Mesendoderm (in vitro differentiated cells): ENCODE measurements at regions not wholly inside any gene's neighbourhood (a gene's known extent, or its start where the extent isn't known, plus 50 kb on each side); places are given as distances from the start of the nearest gene placed in this dataset.

Source experiments
- DNase-seq: peaks from one replicate; pipeline ENCODE4 v3.0.0; 2013
- H2AK5ac ChIP-seq: 2 replicates; pipeline ENCODE4 v1.6.1; 2013; ENCODE audit warnings: low read length, inconsistent platforms
- H2BK120ac ChIP-seq: 2 replicates; pipeline ENCODE4 v1.6.1; 2013; ENCODE audit warnings: low read depth, mild to moderate bottlenecking, low read length, moderate library complexity, mixed read lengths
- H2BK15ac ChIP-seq: replicated peaks from 2 replicates; pipeline ENCODE4 v1.6.1; 2013; ENCODE audit warnings: low read depth, mild to moderate bottlenecking, moderate library complexity
- H2BK5ac ChIP-seq: 2 replicates; pipeline ENCODE4 v1.6.1; 2013; ENCODE audit warnings: low read length, inconsistent platforms
- H3K18ac ChIP-seq: 2 replicates; pipeline ENCODE4 v1.6.1; 2013; ENCODE audit warnings: mild to moderate bottlenecking, low read length, mixed read lengths
- H3K23ac ChIP-seq: one replicate; pipeline ENCODE4 v1.6.1; 2013; ENCODE audit warnings: low read length
- H3K27ac ChIP-seq: 2 replicates; pipeline ENCODE4 v1.5.1; 2013; ENCODE audit warnings: low read depth, mild to moderate bottlenecking, inconsistent platforms, low read length, moderate library complexity
- H3K27me3 ChIP-seq: 2 replicates; pipeline ENCODE4 v1.6.1; 2013; ENCODE audit warnings: low read length, control low read depth, mild to moderate bottlenecking, inconsistent platforms; ENCODE audit not compliant: insufficient read depth, poor library complexity
- H3K36me3 ChIP-seq: 2 replicates; pipeline ENCODE4 v1.6.1; 2013; ENCODE audit warnings: low read length, inconsistent platforms; ENCODE audit not compliant: control insufficient read depth, insufficient read depth
- H3K4ac ChIP-seq: one replicate; pipeline ENCODE4 v1.6.1; 2013; ENCODE audit warnings: low read depth, mild to moderate bottlenecking, low read length, moderate library complexity
- H3K4me1 ChIP-seq: 2 replicates; pipeline ENCODE4 v1.6.1; 2013; ENCODE audit warnings: low read depth, low read length, inconsistent platforms; ENCODE audit not compliant: control insufficient read depth
- H3K4me2 ChIP-seq: 2 replicates; pipeline ENCODE4 v1.6.1; 2013; ENCODE audit warnings: low read length
- H3K4me3 ChIP-seq: 2 replicates; pipeline ENCODE4 v1.5.1; 2013; ENCODE audit warnings: mild to moderate bottlenecking, low read length
- H3K56ac ChIP-seq: one replicate; pipeline ENCODE4 v1.6.1; 2013; ENCODE audit warnings: low read length
- H3K79me1 ChIP-seq: 2 replicates; pipeline ENCODE4 v1.6.1; 2013; ENCODE audit warnings: low read length, inconsistent platforms
- H3K79me2 ChIP-seq: 2 replicates; pipeline ENCODE4 v1.6.1; 2013; ENCODE audit warnings: mild to moderate bottlenecking, low read length; ENCODE audit not compliant: control insufficient read depth, insufficient read depth
- H3K9ac ChIP-seq: 2 replicates; pipeline ENCODE4 v1.6.1; 2013; ENCODE audit warnings: low read length, inconsistent platforms
- H4K5ac ChIP-seq: one replicate; pipeline ENCODE4 v1.6.1; 2013; ENCODE audit warnings: low read length
- H4K8ac ChIP-seq: one replicate; pipeline ENCODE4 v1.6.1; 2013; ENCODE audit warnings: low read depth, mild to moderate bottlenecking, control low read depth, low read length, moderate library complexity
- WGBS: extraction: QIAGEN DNeasy Blood & Tissue Kit; methylation state at CpG from one replicate; pipeline ENCODE4 v1.1.7; 2013; ENCODE audit warnings: low lambda C conversion rate, missing lambda C conversion rate; ENCODE audit not compliant: insufficient coverage; ENCODE audit errors: extremely low coverage; 5-methylcytosine and 5-hydroxymethylcytosine counted together

- Histone ChIP-seq H2BK5ac (no peak overlapping the region), H3K36me3 (no peaks in the 10 kb centered on the region), H3K79me2 (peaks cover 13% of the 10 kb centered on the region), H3K4me1 (no peaks in the 10 kb centered on the region), H3K4me2 (no peak overlapping the region), H2BK120ac (no peak overlapping the region), H4K8ac (no peak overlapping the region), H2AK5ac (no peak overlapping the region), H3K79me1 (peaks cover 7% of the 10 kb centered on the region), H3K27me3 (no peaks in the 10 kb centered on the region), H4K5ac (no peak overlapping the region), H3K56ac (no peak overlapping the region), H3K23ac (no peak overlapping the region), H3K9ac (no peak overlapping the region), H3K4me3 (no peak overlapping the region), H2BK15ac (no peak overlapping the region), H3K4ac (no peak overlapping the region), H3K27ac (no peak overlapping the region), H3K18ac (no peak overlapping the region)
- no peak for DNase-seq
- WGBS: no CpG with 5 or more reads among the region's 2 CpGs
Observed at GRCh38 chr14:71394386-71394785, 487.1 kb downstream of the PCNX1 start.

- Histone ChIP-seq H3K9ac (no peak overlapping the region), H3K27me3 (no peaks in the 10 kb centered on the region), H3K4me3 (no peak overlapping the region), H3K4me1 (no peaks in the 10 kb centered on the region), H3K79me1 (peaks cover 10% of the 10 kb centered on the region), H4K5ac (no peak overlapping the region), H4K8ac (no peak overlapping the region), H3K4ac (no peak overlapping the region), H2AK5ac (no peak overlapping the region), H3K56ac (no peak overlapping the region), H2BK5ac (no peak overlapping the region), H2BK15ac (no peak overlapping the region), H3K23ac (no peak overlapping the region), H3K4me2 (no peak overlapping the region), H3K79me2 (peaks cover 15% of the 10 kb centered on the region), H2BK120ac (no peak overlapping the region), H3K36me3 (no peaks in the 10 kb centered on the region), H3K27ac (no peak overlapping the region), H3K18ac (no peak overlapping the region)
- DNase-seq: no peak
- WGBS: no CpG with 5 or more reads among the region's 5 CpGs
Observed at GRCh38 chr14:71395151-71395604, 487.9 kb downstream of the PCNX1 start.

GRCh38 chr14:71395636-71396035, 488.4 kb downstream of the PCNX1 start:
- Histone ChIP-seq H3K4ac (no peak overlapping the region), H3K36me3 (no peaks in the 10 kb centered on the region), H3K9ac (no peak overlapping the region), H2BK120ac (no peak overlapping the region), H3K4me2 (no peak overlapping the region), H3K79me1 (peaks cover 10% of the 10 kb centered on the region), H4K8ac (no peak overlapping the region), H2BK5ac (no peak overlapping the region), H3K79me2 (peaks cover 15% of the 10 kb centered on the region), H3K27ac (no peak overlapping the region), H3K23ac (no peak overlapping the region), H3K4me1 (no peaks in the 10 kb centered on the region), H2AK5ac (no peak overlapping the region), H3K56ac (no peak overlapping the region), H3K27me3 (no peaks in the 10 kb centered on the region), H3K18ac (no peak overlapping the region), H3K4me3 (no peak overlapping the region), H4K5ac (no peak overlapping the region), H2BK15ac (no peak overlapping the region)
- no CpG with 5 or more reads among the region's 2 CpGs for WGBS
- no peak for DNase-seq

GRCh38 chr14:71396050-71396677, 488.9 kb downstream of the PCNX1 start:
- no peak overlapping the region for H2AK5ac ChIP-seq

GRCh38 chr14:71397371-71397770, 490.1 kb downstream of the PCNX1 start:
- Histone ChIP-seq H4K5ac (no peak overlapping the region), H2BK15ac (no peak overlapping the region), H3K4me3 (no peak overlapping the region), H3K4me1 (no peaks in the 10 kb centered on the region), H3K36me3 (no peaks in the 10 kb centered on the region), H4K8ac (no peak overlapping the region), H3K79me1 (peaks cover 10% of the 10 kb centered on the region), H2AK5ac (no peak overlapping the region), H3K4ac (no peak overlapping the region), H3K4me2 (no peak overlapping the region), H2BK5ac (no peak overlapping the region), H3K56ac (no peak overlapping the region), H3K23ac (no peak overlapping the region), H3K18ac (no peak overlapping the region), H3K79me2 (peaks cover 15% of the 10 kb centered on the region), H2BK120ac (no peak overlapping the region), H3K9ac (no peak overlapping the region), H3K27ac (no peak overlapping the region), H3K27me3 (no peaks in the 10 kb centered on the region)
- DNase-seq: no peak

More at GRCh38 chr14:71396050-71396677, 488.9 kb downstream of the PCNX1 start:
- no CpG with 5 or more reads among the region's 3 CpGs for WGBS
- DNase-seq: no peak
- no peak overlapping the region for H3K4me3 ChIP-seq
- no peak overlapping the region for H3K56ac ChIP-seq
- no peak overlapping the region for H3K27ac ChIP-seq
- no peak overlapping the region for H3K23ac ChIP-seq
- H4K5ac ChIP-seq: no peak overlapping the region
- peaks cover 10% of the 10 kb centered on the region for H3K79me1 ChIP-seq
- no peak overlapping the region for H4K8ac ChIP-seq
- no peak overlapping the region for H3K4ac ChIP-seq
- peaks cover 15% of the 10 kb centered on the region for H3K79me2 ChIP-seq
- no peak overlapping the region for H2BK15ac ChIP-seq
- no peak overlapping the region for H3K9ac ChIP-seq
- H3K18ac ChIP-seq: no peak overlapping the region
- H2BK120ac ChIP-seq: no peak overlapping the region
- H3K4me2 ChIP-seq: no peak overlapping the region
- H3K36me3 ChIP-seq: no peaks in the 10 kb centered on the region
- H3K4me1 ChIP-seq: no peaks in the 10 kb centered on the region
- no peaks in the 10 kb centered on the region for H3K27me3 ChIP-seq
- H2BK5ac ChIP-seq: no peak overlapping the region

GRCh38 chr14:71398450-71398849, 491.2 kb downstream of the PCNX1 start:
- no CpG with 5 or more reads among the region's 3 CpGs for WGBS
- Histone ChIP-seq H3K4me1 (no peaks in the 10 kb centered on the region), H3K27me3 (no peaks in the 10 kb centered on the region), H3K27ac (no peak overlapping the region), H2AK5ac (no peak overlapping the region), H3K18ac (no peak overlapping the region), H2BK5ac (no peak overlapping the region), H3K9ac (no peak overlapping the region), H3K4me2 (no peak overlapping the region), H3K23ac (no peak overlapping the region), H3K4ac (no peak overlapping the region), H3K56ac (no peak overlapping the region), H3K79me1 (peaks cover 10% of the 10 kb centered on the region), H3K4me3 (no peak overlapping the region), H3K36me3 (no peaks in the 10 kb centered on the region), H2BK120ac (no peak overlapping the region), H4K5ac (no peak overlapping the region), H3K79me2 (peaks cover 13% of the 10 kb centered on the region), H4K8ac (no peak overlapping the region), H2BK15ac (no peak overlapping the region)
- DNase-seq: no peak
